ENCODE measurements at regions not wholly inside any gene's neighbourhood (a gene's known extent, or its start where the extent isn't known, plus 50 kb on each side); places are given as distances from the start of the nearest gene placed in this dataset.
"Not testable (repeated sequence)": the region's sequence is repeated elsewhere in the genome, so short reads cannot be mapped to it uniquely, and the experiment has no call there.

DNA sequence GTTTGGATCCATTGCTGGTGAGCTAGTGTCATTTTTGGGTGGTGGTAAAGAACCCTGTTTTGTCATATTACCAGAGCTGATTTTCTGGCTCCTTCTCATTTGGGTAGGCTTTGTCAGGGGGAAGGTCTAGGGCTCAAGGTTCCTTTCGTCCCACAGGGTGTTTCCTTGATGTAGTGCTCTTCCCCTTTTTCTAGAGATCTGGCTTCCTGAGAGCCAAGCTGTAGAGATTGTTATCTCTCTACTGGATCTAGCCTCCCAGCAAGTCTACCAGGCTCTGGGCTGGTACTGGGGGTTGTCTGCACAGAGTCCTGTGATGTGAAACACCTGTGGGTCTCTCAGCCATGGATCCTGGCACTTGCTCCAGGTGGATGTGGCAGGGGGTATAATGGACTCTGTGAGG is 145.9 kb downstream of the HINT1 start:
- ATAC-seq (no peak), DNase-seq (no peak)
- Histone ChIP-seq H3K4me1 (no peaks in the 10 kb centered on the region), H3K36me3 (ENCODE audit: insufficient read depth in 1 of 2, low read depth in 1 of 2) (no peaks in the 10 kb centered on the region), H3K27ac (no peak overlapping the region), H3K9me3 (peaks cover 9% of the 10 kb centered on the region), H3K27me3 (ENCODE audit: insufficient read depth in 3 of 3, low read length in 2 of 3) (no peaks in the 10 kb centered on the region), H3K4me3 (no peak overlapping the region)
- intact Hi-C loops (cut with DNase I) = no loop called here
- 52 to 67% (median 58%) methylated on average over 1 of the region's 1 CpG for WGBS, 3 donors
- TF ChIP-seq, protein P1, sequence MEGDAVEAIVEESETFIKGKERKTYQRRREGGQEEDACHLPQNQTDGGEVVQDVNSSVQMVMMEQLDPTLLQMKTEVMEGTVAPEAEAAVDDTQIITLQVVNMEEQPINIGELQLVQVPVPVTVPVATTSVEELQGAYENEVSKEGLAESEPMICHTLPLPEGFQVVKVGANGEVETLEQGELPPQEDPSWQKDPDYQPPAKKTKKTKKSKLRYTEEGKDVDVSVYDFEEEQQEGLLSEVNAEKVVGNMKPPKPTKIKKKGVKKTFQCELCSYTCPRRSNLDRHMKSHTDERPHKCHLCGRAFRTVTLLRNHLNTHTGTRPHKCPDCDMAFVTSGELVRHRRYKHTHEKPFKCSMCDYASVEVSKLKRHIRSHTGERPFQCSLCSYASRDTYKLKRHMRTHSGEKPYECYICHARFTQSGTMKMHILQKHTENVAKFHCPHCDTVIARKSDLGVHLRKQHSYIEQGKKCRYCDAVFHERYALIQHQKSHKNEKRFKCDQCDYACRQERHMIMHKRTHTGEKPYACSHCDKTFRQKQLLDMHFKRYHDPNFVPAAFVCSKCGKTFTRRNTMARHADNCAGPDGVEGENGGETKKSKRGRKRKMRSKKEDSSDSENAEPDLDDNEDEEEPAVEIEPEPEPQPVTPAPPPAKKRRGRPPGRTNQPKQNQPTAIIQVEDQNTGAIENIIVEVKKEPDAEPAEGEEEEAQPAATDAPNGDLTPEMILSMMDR (IDR thresholded peaks at IDR 0.05) = no peak

DNA sequence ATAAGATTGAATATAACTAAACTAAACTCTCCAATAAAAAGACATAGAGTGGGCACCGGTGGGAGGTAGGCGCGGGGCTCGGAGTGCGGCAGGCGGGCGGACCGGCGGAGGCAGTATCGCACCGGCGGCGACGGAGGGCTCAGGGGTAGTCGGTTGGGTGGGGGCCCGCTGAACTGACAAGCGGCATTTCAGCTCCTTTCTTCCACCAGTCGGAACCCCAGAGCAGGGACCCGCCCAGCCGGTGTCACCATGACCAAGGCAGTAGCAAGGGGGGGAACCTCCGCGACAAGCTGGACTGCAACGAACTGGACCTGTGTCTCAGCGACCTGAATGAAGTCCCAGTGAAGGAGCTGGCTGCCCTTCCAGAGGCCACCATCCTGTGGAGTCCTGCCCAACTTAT is 156.7 kb downstream of the HINT1 start:
- no peak overlapping the region for H3K4me3 ChIP-seq
- H3K4me1 ChIP-seq = no peaks in the 10 kb centered on the region
- H3K27me3 ChIP-seq (ENCODE audit: insufficient read depth in 3 of 3, low read length in 2 of 3) = no peaks in the 10 kb centered on the region
- H3K36me3 ChIP-seq (ENCODE audit: insufficient read depth in 1 of 2, low read depth in 1 of 2) = no peaks in the 10 kb centered on the region
- TF ChIP-seq, protein P1 (IDR thresholded peaks at IDR 0.05) = no peak
- intact Hi-C loops (cut with DNase I) = no loop called here
- ATAC-seq (no peak), DNase-seq (no peak)
- no peaks in the 10 kb centered on the region for H3K9me3 ChIP-seq
- WGBS, 3 donors = 82 to 90% (median 86%) methylated on average over 24 of the region's 24 CpGs
- no peak overlapping the region for H3K27ac ChIP-seq

DNA sequence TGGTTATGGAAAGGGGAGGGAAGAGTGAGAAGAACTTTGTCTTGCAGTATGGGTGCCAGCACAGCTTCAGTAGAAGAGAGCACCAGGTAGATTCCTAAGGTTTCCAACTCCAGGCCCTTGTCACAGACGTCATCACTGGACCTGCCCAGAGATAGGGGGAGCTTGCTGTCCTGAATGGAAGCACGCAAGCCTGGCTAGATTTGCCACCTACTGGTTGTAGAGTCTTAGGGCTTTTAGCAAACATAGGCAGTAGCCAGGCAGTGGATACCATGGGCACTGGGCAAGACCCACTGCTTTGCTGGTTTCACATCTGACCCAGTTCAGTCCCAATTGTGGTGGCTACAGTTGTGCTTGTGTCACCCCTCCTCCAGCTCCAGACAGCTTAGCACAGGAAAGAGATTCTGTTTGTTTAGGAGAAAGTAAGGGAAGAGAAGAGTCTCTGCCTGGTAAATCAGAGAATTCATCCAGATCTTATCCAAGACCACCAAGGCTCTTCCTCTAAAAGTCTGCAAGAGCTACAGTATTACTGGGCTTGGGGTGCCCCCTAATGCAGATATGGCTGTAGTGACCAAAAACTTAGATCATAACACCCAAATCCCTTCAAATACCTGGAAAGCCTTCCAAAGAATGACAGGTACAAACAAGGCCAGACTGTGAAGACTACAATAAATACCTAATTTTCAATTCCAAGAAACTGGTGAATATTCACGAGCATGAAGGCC is 158.9 kb downstream of the HINT1 start:
- TF ChIP-seq, protein P1 (IDR thresholded peaks at IDR 0.05) = no peak
- Histone ChIP-seq H3K36me3 (ENCODE audit: insufficient read depth in 1 of 2, low read depth in 1 of 2) (no peaks in the 10 kb centered on the region), H3K9me3 (no peaks in the 10 kb centered on the region), H3K27me3 (ENCODE audit: insufficient read depth in 3 of 3, low read length in 2 of 3) (no peaks in the 10 kb centered on the region), H3K4me3 (no peak overlapping the region), H3K4me1 (no peaks in the 10 kb centered on the region), H3K27ac (no peak overlapping the region)
- intact Hi-C loops (cut with DNase I) = no loop called here
- 48 to 66% (median 52%) methylated on average over 3 of the region's 3 CpGs for WGBS, 3 donors
- no peak for DNase-seq
- ATAC-seq = no peak

DNA sequence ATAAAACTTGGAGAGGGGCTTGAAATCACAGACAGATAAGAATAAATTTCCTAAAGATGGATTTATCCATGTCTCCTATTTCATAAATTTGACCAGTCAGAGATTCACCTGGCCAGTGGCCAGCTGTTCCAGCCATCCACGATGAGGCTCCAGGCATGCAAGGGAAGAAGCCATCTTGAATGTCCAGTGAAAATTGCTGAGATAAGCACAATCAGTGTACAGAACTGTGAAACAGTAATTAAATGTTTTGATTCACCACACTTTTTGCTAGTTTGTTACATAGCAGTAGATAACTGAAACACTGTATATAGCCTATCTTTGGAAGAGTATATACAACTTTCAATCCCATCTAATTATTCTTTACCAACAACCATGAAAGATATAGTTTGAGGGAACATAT is 163.5 kb downstream of the HINT1 start:
- TF ChIP-seq, protein P1 (IDR thresholded peaks at IDR 0.05) = no peak
- WGBS, 3 donors = 10 to 28% (median 20%) methylated on average over 1 of the region's 1 CpG
- Histone ChIP-seq H3K27ac (no peak overlapping the region), H3K9me3 (no peaks in the 10 kb centered on the region), H3K4me1 (no peaks in the 10 kb centered on the region), H3K36me3 (ENCODE audit: insufficient read depth in 1 of 2, low read depth in 1 of 2) (no peaks in the 10 kb centered on the region), H3K27me3 (ENCODE audit: insufficient read depth in 3 of 3, low read length in 2 of 3) (no peaks in the 10 kb centered on the region), H3K4me3 (no peak overlapping the region)
- intact Hi-C loops (cut with DNase I) = no loop called here
- DNase-seq = no peak
- no peak for ATAC-seq

DNA sequence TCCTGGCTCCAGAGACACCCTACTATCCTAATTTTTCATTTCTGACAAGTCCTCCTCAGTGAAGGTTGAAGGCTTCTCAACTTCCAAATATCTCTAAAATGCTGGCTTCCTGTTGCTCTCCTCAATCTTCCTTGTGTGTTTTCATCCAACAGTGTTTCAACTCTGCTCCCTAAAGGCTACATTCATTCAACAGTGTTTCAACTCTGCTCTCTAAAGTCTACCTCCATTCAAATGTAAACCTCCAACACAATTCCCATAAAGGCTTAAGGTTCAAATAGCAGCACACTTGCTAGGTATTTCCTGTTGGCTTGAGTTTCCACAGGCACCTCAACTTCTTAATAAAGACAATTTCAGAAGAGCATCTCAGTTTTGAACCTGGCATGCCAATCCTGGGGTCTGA is 164.8 kb downstream of the HINT1 start:
- no peaks in the 10 kb centered on the region for H3K27me3 ChIP-seq (ENCODE audit: insufficient read depth in 3 of 3, low read length in 2 of 3)
- TF ChIP-seq, protein P1 (IDR thresholded peaks at IDR 0.05) = no peak
- H3K4me3 ChIP-seq = no peak overlapping the region
- H3K4me1 ChIP-seq = no peaks in the 10 kb centered on the region
- ATAC-seq (no peak), DNase-seq (no peak)
- no peaks in the 10 kb centered on the region for H3K9me3 ChIP-seq
- no peak overlapping the region for H3K27ac ChIP-seq
- intact Hi-C loops (cut with DNase I) = no loop called here
- H3K36me3 ChIP-seq (ENCODE audit: insufficient read depth in 1 of 2, low read depth in 1 of 2) = no peaks in the 10 kb centered on the region

DNA sequence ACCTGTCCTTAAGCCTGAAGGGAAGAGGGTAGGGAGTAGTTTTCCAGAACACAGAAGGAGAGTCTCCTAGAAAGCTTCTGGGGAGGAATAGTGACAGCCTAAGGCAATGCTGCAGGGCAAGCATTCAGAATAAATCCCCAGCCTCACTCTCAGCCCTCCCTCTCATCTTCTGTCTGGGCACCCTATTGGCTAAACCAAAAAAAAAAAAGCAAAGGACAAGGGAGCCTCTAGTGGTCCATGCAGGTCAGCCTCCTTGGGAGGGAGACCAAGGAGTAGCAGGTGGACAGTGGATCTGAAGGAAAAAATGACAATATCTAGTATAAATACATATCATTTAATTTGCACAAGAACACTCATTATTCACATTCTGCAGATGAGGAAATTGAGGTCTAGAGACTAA is 168.3 kb downstream of the HINT1 start:
- H3K4me1 ChIP-seq; H3K36me3 ChIP-seq (ENCODE audit: insufficient read depth in 1 of 2, low read depth in 1 of 2); H3K27me3 ChIP-seq (ENCODE audit: insufficient read depth in 3 of 3, low read length in 2 of 3); H3K9me3 ChIP-seq; H3K27ac ChIP-seq; intact Hi-C loops (cut with DNase I); ATAC-seq; H3K4me3 ChIP-seq; DNase-seq: not testable (repeated sequence)

Data from psoas muscle (tissue), 7 donors.